Parathyroid adenoma (tissue), 2 donors: ENCODE measurements at regions not wholly inside any gene's neighbourhood (a gene's known extent, or its start where the extent isn't known, plus 50 kb on each side); places are given as distances from the start of the nearest gene placed in this dataset.

ENCODE experiments used
- H2AFZ ChIP-seq: fragments of 300-600 bp; sonication (generic); one replicate; pipeline ENCODE4 v1.7.0; 2017; ENCODE audit warnings: antibody characterized with exemption, mild to moderate bottlenecking
- H3K27ac ChIP-seq: fragments of 300-600 bp; sonication (generic); one replicate; pipeline ENCODE4 v1.7.0; 2017
- H3K27me3 ChIP-seq: fragments of 300-600 bp; sonication (generic); one replicate; pipeline ENCODE4 v1.7.0; 2017; ENCODE audit warnings: low read length; ENCODE audit not compliant: control insufficient read depth, insufficient read depth
- H3K36me3 ChIP-seq: fragments of 300-600 bp; sonication (generic); one replicate; pipeline ENCODE4 v1.7.0; 2017; ENCODE audit warnings: low read length; ENCODE audit not compliant: control insufficient read depth, insufficient read depth
- H3K4me1 ChIP-seq: fragments of 300-600 bp; sonication (generic); one replicate; pipeline ENCODE4 v1.7.0; 2017; ENCODE audit warnings: control low read depth
- H3K4me2 ChIP-seq: fragments of 300-600 bp; sonication (generic); one replicate; pipeline ENCODE4 v1.7.0; 2017; ENCODE audit warnings: low read length
- H3K4me3 ChIP-seq: fragments of 300-600 bp; sonication (generic); one replicate; pipeline ENCODE4 v1.7.0; 2017; ENCODE audit warnings: low read depth, low read length
- H3K79me2 ChIP-seq: fragments of 300-600 bp; sonication (generic); one replicate; pipeline ENCODE4 v1.7.0; 2017; ENCODE audit warnings: control low read depth
- H3K9ac ChIP-seq: fragments of 300-600 bp; sonication (generic); one replicate; pipeline ENCODE4 v1.7.0; 2017; ENCODE audit warnings: mild to moderate bottlenecking
- H3K9me3 ChIP-seq: fragments of 300-600 bp; sonication (generic); one replicate; pipeline ENCODE4 v1.7.0; 2017; ENCODE audit warnings: low read length; ENCODE audit not compliant: control insufficient read depth
- TF ChIP-seq, protein P1 (sequence below): fragments of 300-600 bp; sonication (generic); IDR thresholded peaks from one replicate; pipeline ENCODE4 v1.7.0; 2017; ENCODE audit warnings: antibody characterized with exemption, mild to moderate bottlenecking
- donor health status: primary hyperparathyroidism.

DNA sequence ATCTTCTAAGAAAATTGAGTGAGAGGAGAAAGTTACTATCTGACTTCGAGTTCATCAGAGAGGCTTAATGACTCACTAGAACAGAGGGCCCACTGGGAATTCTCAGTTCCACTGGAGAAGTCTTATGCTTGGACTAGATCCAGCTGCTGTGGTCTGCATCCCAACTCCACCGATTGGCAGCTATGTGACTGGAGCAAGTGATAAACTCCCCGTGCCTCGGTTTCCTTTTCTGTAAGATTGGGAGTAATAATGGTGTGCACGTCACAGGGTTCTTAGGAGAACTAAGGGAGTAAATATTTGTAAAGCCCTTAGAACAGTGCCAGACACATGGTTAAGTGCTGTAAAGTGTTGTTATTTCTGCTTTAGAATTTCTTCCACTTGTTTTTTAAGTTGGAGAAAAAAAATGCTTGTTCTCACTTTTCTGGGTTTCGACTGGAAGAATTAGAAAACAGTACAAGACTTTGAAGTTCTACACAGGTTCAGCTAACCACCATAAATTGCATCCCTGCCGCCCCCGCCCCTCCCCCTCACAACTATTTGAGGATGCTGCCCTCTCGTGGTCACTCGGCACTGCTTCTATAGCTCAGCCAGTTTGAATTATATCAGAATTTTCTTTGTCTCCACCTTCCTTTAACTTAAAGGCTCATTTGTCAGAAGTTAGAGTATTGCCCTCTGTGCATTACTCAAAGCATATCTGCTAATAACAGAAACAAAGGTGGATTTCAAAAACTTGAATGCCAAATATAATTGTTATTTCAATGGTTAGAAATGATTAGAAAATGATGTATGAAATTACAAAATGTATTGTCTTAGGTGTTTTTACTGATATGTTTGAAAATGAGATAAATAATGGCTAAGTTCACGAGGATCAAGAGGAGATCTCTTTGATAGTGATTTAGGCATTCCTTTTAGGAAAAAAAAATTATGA lies 95.0 kb upstream of the IFNGR1 start:
- Histone ChIP-seq H2AFZ (no peak overlapping the region), H3K9me3 (no peaks in the 10 kb centered on the region), H3K27ac (no peak overlapping the region), H3K79me2 (no peaks in the 10 kb centered on the region), H3K27me3 (no peaks in the 10 kb centered on the region), H3K4me3 (no peak overlapping the region), H3K36me3 (no peaks in the 10 kb centered on the region), H3K9ac (no peak overlapping the region), H3K4me2 (no peak overlapping the region), H3K4me1 (peaks cover 6% of the 10 kb centered on the region)
- TF ChIP-seq, protein P1, sequence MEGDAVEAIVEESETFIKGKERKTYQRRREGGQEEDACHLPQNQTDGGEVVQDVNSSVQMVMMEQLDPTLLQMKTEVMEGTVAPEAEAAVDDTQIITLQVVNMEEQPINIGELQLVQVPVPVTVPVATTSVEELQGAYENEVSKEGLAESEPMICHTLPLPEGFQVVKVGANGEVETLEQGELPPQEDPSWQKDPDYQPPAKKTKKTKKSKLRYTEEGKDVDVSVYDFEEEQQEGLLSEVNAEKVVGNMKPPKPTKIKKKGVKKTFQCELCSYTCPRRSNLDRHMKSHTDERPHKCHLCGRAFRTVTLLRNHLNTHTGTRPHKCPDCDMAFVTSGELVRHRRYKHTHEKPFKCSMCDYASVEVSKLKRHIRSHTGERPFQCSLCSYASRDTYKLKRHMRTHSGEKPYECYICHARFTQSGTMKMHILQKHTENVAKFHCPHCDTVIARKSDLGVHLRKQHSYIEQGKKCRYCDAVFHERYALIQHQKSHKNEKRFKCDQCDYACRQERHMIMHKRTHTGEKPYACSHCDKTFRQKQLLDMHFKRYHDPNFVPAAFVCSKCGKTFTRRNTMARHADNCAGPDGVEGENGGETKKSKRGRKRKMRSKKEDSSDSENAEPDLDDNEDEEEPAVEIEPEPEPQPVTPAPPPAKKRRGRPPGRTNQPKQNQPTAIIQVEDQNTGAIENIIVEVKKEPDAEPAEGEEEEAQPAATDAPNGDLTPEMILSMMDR, result peak; percentile 79

DNA sequence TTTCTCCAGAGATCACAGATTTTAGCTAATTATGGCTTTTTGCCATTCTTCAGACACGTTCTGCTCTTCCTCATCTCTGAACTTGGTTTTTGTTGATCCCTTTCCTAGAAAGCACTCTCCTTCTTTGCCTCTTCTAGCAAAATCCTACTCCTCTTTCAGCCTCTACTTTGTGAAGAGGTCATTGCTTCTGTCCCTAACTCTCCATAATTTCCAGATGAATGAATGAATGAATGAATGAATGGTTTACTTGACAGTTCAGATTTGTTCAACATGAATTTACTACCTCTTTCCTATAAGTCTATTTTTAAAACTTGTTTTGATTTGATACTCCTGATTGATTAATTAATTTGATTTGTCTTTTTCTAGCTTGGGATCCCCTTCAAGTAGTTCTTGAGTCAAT lies 94.0 kb upstream of the IFNGR1 start:
- H3K79me2 ChIP-seq, result no peaks in the 10 kb centered on the region
- no peaks in the 10 kb centered on the region for H3K27me3 ChIP-seq
- H3K4me2 ChIP-seq, result no peak overlapping the region
- TF ChIP-seq, protein P1, result no peak
- H3K9me3 ChIP-seq, result no peaks in the 10 kb centered on the region
- no peak overlapping the region for H2AFZ ChIP-seq
- no peak overlapping the region for H3K27ac ChIP-seq
- no peak overlapping the region for H3K9ac ChIP-seq
- no peaks in the 10 kb centered on the region for H3K36me3 ChIP-seq
- no peak overlapping the region for H3K4me3 ChIP-seq
- H3K4me1 ChIP-seq, result peaks cover 9% of the 10 kb centered on the region

DNA sequence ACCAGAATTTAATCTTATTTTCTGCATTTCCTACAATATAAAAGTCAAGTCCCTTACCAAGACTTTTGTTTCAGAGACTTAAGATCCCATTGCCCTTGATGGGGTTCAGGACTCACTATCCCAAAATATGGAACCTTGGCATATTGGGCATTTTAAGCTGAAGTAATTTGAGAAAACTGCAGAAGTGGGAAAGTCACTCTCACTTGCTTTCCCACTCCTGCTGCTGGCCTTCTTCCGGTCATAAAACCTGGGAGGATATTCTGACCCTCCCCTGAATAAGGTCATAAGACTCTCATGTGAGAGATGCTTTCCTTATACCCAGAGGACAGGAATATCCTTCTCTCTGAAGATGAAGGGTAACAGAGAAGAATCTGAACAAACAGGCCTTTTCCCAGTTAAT lies 92.8 kb upstream of the IFNGR1 start:
- Histone ChIP-seq H3K9me3 (no peaks in the 10 kb centered on the region), H3K4me1 (peaks cover 9% of the 10 kb centered on the region), H3K4me3 (no peak overlapping the region), H3K36me3 (no peaks in the 10 kb centered on the region), H3K27ac (no peak overlapping the region), H3K27me3 (no peaks in the 10 kb centered on the region), H3K9ac (no peak overlapping the region), H3K4me2 (no peak overlapping the region), H3K79me2 (no peaks in the 10 kb centered on the region), H2AFZ (no peak overlapping the region)
- TF ChIP-seq, protein P1, result no peak

DNA sequence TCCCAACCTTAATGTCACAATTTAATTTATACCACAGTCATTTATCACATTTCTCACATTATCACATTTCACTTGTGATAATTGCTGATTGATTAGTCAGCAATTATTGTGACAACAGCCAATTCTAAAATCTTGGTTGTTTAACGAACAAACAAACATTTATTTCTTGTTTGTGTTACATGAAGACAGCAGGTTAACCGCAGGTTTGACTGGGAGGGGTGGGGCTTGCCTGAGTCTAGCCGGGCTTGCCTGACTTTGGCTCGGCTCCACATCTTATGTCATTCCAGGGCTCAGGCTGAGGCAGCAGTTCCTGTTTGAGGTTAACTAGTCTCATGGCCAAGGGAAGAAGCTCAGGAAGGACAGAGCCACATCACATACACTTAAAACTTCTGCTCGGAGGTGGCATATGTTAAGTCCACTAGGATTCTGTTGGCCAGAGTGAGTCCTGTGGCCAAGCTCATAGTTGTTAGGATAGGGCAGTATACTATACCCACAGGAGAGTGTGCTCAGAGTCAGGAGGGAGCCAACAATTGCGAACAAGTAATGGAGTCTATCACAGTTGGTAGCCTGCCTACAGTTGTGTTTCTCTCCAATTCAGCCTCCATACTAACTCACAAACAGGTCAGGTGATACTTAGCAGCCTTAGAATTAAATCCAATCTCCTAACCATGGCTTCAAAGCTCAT lies 90.0 kb upstream of the IFNGR1 start:
- Histone ChIP-seq H2AFZ (peak overlapping the region; percentile 49), H3K4me3 (no peak overlapping the region), H3K27ac (no peak overlapping the region), H3K9me3 (no peaks in the 10 kb centered on the region), H3K4me1 (peaks cover 9% of the 10 kb centered on the region), H3K36me3 (no peaks in the 10 kb centered on the region), H3K9ac (no peak overlapping the region), H3K27me3 (no peaks in the 10 kb centered on the region), H3K4me2 (peak overlapping the region; percentile 26), H3K79me2 (no peaks in the 10 kb centered on the region)
- TF ChIP-seq, protein P1, result no peak
